IMR-90 (cell line): ENCODE measurements at regions not wholly inside any gene's neighbourhood (a gene's known extent, or its start where the extent isn't known, plus 50 kb on each side); places are given as distances from the start of the nearest gene placed in this dataset.

Experiments
- ATAC-seq: fragments of 200-7000 bp; cut with Tn5 transposase; 2 replicates; pipeline ENCODE4 v1.9.1; 2020; ENCODE audit warnings: low read depth, mild to moderate bottlenecking, moderate library complexity
- BruUV-seq: library from RNA; stranded (reverse); fragments of 400-500 nt; replicated peaks from 2 replicates; lab custom pipeline; 2021; lab: Mats Ljungman, UMichigan
- CTCF ChIA-PET: fragments of 300-600 bp; formaldehyde crosslinking; extraction: SDS; loops from one replicate; lab custom pipeline; 2021; ENCODE audit warnings: antibody characterized with exemption; lab: Yijun Ruan, JAX
- POLR2A ChIA-PET: fragments of 300-600 bp; sonication (Branson Sonifier 250); formaldehyde crosslinking; loops from one replicate; lab custom pipeline; 2022; ENCODE audit warnings: antibody characterized with exemption; ENCODE audit not compliant: unreplicated experiment; lab: Charles Lee
- DNase-seq: peaks from one replicate; pipeline ENCODE4 v3.0.0; 2013
- H2AFZ ChIP-seq: replicated peaks from 2 replicates; pipeline ENCODE3; 2013; ENCODE audit warnings: low read length, mild to moderate bottlenecking; ENCODE audit not compliant: poor library complexity
- H2AK5ac ChIP-seq: 2 replicates; pipeline ENCODE4 v1.6.1; 2013; ENCODE audit warnings: low read depth, low read length, inconsistent platforms
- H2AK9ac ChIP-seq: replicated peaks from 2 replicates; pipeline ENCODE3; 2013; ENCODE audit warnings: mild to moderate bottlenecking, low read depth, low read length, moderate library complexity; ENCODE audit not compliant: poor library complexity
- H2BK120ac ChIP-seq: 2 replicates; pipeline ENCODE4 v1.6.1; 2013; ENCODE audit warnings: low read depth, low read length, inconsistent platforms
- H2BK15ac ChIP-seq: 3 replicates; pipeline ENCODE4 v1.6.1; 2013; ENCODE audit warnings: low read depth, low read length, inconsistent platforms
- H2BK20ac ChIP-seq: 2 replicates; pipeline ENCODE4 v1.6.1; 2013; ENCODE audit warnings: low read depth, mild to moderate bottlenecking, inconsistent platforms, low read length, moderate library complexity
- H2BK5ac ChIP-seq: 2 replicates; pipeline ENCODE4 v1.6.1; 2013; ENCODE audit warnings: mild to moderate bottlenecking, low read depth, low read length, inconsistent platforms; ENCODE audit not compliant: poor library complexity, severe bottlenecking
- H3K14ac ChIP-seq: replicated peaks from 2 replicates; pipeline ENCODE4 v1.6.1; 2013; ENCODE audit warnings: low read depth, low read length, inconsistent platforms
- H3K18ac ChIP-seq: 2 replicates; pipeline ENCODE4 v1.6.1; 2013; ENCODE audit warnings: low read depth, low read length, control low read depth
- H3K23ac ChIP-seq: 2 replicates; pipeline ENCODE4 v1.6.1; 2013; ENCODE audit warnings: low read depth, low read length, inconsistent platforms
- H3K27ac ChIP-seq: 2 replicates; pipeline ENCODE4 v1.5.1; 2013; ENCODE audit warnings: mild to moderate bottlenecking, control low read depth, low read length; ENCODE audit not compliant: insufficient read depth
- H3K27me3 ChIP-seq: 2 replicates; pipeline ENCODE4 v1.6.1; 2013; ENCODE audit warnings: low read length; ENCODE audit not compliant: control insufficient read depth, insufficient read depth
- H3K36me3 ChIP-seq: 2 replicates; pipeline ENCODE4 v1.6.1; 2013; ENCODE audit warnings: low read length, mixed read lengths; ENCODE audit not compliant: control insufficient read depth, insufficient read depth
- H3K4ac ChIP-seq: 2 replicates; pipeline ENCODE4 v1.6.1; 2013; ENCODE audit warnings: low read depth, low read length, inconsistent platforms
- H3K4me1 ChIP-seq: 2 replicates; pipeline ENCODE4 v1.6.1; 2013; ENCODE audit warnings: low read length, mixed read lengths; ENCODE audit not compliant: control insufficient read depth, insufficient read depth
- H3K4me2 ChIP-seq: 2 replicates; pipeline ENCODE4 v1.6.1; 2013; ENCODE audit warnings: low read depth, mild to moderate bottlenecking, control low read depth, low read length, moderate library complexity
- H3K4me3 ChIP-seq: 2 replicates; pipeline ENCODE4 v1.5.1; 2013; ENCODE audit warnings: low read depth, mild to moderate bottlenecking, control low read depth, low read length, moderate library complexity; ENCODE audit not compliant: insufficient read depth
- H3K56ac ChIP-seq: 2 replicates; pipeline ENCODE4 v1.6.1; 2013; ENCODE audit warnings: low read length, inconsistent platforms; ENCODE audit not compliant: insufficient read depth; ENCODE audit errors: extremely low read depth
- H3K79me1 ChIP-seq, 2 experiments: 2 replicates each; pipeline ENCODE4 v1.6.1; 2013; ENCODE audit warnings: low read length in 2 of 2, inconsistent platforms in 1 of 2, low read depth in 1 of 2
- H3K9ac ChIP-seq: 2 replicates; pipeline ENCODE4 v1.6.1; 2013; ENCODE audit warnings: low read depth, low read length, control low read depth
- H3K9me1 ChIP-seq: 2 replicates; pipeline ENCODE4 v1.6.1; 2013; ENCODE audit warnings: low read length, inconsistent platforms; ENCODE audit not compliant: insufficient read depth
- H3K9me3 ChIP-seq: 2 replicates; pipeline ENCODE4 v1.6.1; 2013; ENCODE audit warnings: low read length; ENCODE audit not compliant: control insufficient read depth, insufficient read depth
- H4K20me1 ChIP-seq: 2 replicates; pipeline ENCODE4 v1.6.1; 2013; ENCODE audit warnings: low read length, inconsistent platforms; ENCODE audit not compliant: insufficient read depth
- H4K5ac ChIP-seq: 2 replicates; pipeline ENCODE4 v1.6.1; 2013; ENCODE audit warnings: mild to moderate bottlenecking, low read depth, low read length, control low read depth
- H4K8ac ChIP-seq, 2 experiments: 2 replicates each; pipeline ENCODE4 v1.6.1; 2013; ENCODE audit warnings: low read depth in 2 of 2, low read length in 2 of 2, control low read depth in 1 of 2, inconsistent platforms in 1 of 2
- H4K91ac ChIP-seq: 2 replicates; pipeline ENCODE4 v1.6.1; 2013; ENCODE audit warnings: low read depth, low read length, inconsistent platforms; ENCODE audit not compliant: insufficient read depth
- BHLHE40 ChIP-seq: fragments of 150-350 bp; IDR thresholded peaks from 2 replicates; pipeline ENCODE4 v1.6.1; 2016; ENCODE audit warnings: mild to moderate bottlenecking, low read depth, low read length
- CEBPB ChIP-seq: IDR thresholded peaks from 2 replicates; pipeline ENCODE4 v1.6.1; 2012; ENCODE audit warnings: low read depth, low read length, improper control_type of control experiment
- FOS ChIP-seq: fragments of 150-350 bp; IDR thresholded peaks from 2 replicates; pipeline ENCODE4 v1.6.1; 2016; ENCODE audit warnings: low read depth, low read length
- MAZ ChIP-seq: IDR thresholded peaks from 2 replicates; pipeline ENCODE4 v1.6.1; 2012; ENCODE audit warnings: low read depth, mild to moderate bottlenecking, low read length, improper control_type of control experiment, moderate library complexity, borderline replicate concordance
- WGBS, 2 experiments: methylation state at CpG; one replicate each; pipeline versions ENCODE4 v1.1.5 to v1.1.7; 2013; ENCODE audit warnings: missing lambda C conversion rate in 2 of 2; ENCODE audit not compliant: insufficient read length in 1 of 2; ENCODE audit errors: extremely low coverage in 2 of 2; 5-methylcytosine and 5-hydroxymethylcytosine counted together
- dilution Hi-C: fragments of 300-500 bp; cut with HindIII; formaldehyde crosslinking; loops from one replicate; pipeline ENCODE4 v1.14.3; 2018; ENCODE audit warnings: low sequenced_read_pairs; ENCODE audit not compliant: unreplicated experiment
- in situ Hi-C: fragments of 300-500 bp; cut with MboI; formaldehyde crosslinking; loops from 3 replicates; pipeline ENCODE4 v1.14.3; 2019; ENCODE audit warnings: low sequenced_read_pairs, inconsistent platforms, mixed read lengths
- intact Hi-C: fragments of 100-400 bp; cut with micrococcal nuclease; formaldehyde crosslinking; loops from 2 replicates; pipeline ENCODE4 v1.10.0; 2022
- TF ChIP-seq, protein P1 (sequence below): fragments of 150-350 bp; IDR thresholded peaks from 2 replicates; pipeline ENCODE4 v1.6.1; 2016; ENCODE audit warnings: low read depth, mild to moderate bottlenecking, low read length, moderate library complexity, borderline replicate concordance
- TF ChIP-seq, protein P2 (sequence below): conservative IDR thresholded peaks from 2 replicates; pipeline ENCODE4 v1.5.1; 2012; ENCODE audit warnings: mild to moderate bottlenecking, low read depth, low read length, improper control_type of control experiment

DNA sequence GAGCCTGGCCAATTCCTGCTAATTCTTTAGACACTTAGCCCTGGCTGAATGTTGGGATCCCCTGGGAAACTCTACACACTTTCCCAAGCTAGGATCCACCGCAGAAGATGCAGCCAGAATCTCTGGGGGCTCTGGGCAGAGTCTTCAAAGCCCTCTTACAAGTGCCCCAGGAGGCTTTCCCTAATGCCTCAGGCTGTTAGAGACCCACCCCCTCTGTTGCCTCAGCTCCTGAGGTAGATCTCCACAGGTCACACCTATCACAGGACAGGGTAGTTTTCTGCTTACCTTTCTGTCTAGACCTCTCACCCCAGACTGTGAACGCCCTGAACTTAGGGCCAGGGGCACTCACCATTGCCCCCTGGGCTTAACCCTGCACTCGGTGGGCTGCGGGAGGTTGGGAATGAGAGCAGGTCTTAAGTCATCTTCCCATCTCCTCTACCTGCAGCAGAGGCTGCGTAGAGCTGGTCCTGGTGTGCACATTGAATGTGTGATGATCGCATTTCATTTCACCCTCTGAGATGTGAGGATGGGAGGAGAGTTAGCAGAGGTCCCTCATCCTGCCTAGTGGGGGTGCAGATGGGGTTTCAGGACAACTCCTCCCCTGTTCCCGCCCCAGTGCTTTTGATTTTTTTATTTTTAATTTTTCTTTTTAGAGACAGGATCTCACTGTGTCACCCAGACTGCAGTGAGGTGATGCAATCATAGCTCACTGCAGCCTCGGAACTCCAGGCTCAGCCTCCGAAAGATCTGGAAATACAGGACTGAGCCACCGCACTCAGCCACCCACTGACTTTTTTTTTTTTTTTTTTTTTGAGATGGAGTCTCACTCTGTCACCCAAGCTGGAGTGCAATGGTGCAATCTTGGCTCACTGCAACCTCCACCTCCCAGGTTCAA is 89.0 kb upstream of the LHX1 start:
- dilution Hi-C loops (no loop called here), in situ Hi-C loops (no loop called here)
- no peak overlapping the region for H2AK5ac ChIP-seq

More for the DNA sequence above, 89.0 kb upstream of the LHX1 start:
- Histone ChIP-seq H4K20me1 (no peaks in the 10 kb centered on the region), H2BK20ac (no peak overlapping the region), H3K56ac (no peak overlapping the region), H3K14ac (no peak overlapping the region), H3K4me1 (peaks cover 13% of the 10 kb centered on the region), H2BK15ac (no peak overlapping the region), H3K36me3 (no peaks in the 10 kb centered on the region), H4K91ac (no peak overlapping the region; the same call in 1 of the 2 replicates), H2AK9ac (no peak overlapping the region), H3K9me3 (no peaks in the 10 kb centered on the region), H4K8ac (no peak overlapping the region), H2AFZ (no peak overlapping the region), H3K18ac (no peak overlapping the region), H4K5ac (no peak overlapping the region), H2BK5ac (no peak overlapping the region), H3K4me3 (no peak overlapping the region), H3K27ac (no peak overlapping the region), H3K9me1 (peaks cover 8% of the 10 kb centered on the region), H3K23ac (no peak overlapping the region), H2BK120ac (no peak overlapping the region; the same call in 1 of the 2 replicates), H3K79me1 (no peaks in the 10 kb centered on the region), H3K4me2 (no peak overlapping the region), H3K4ac (no peak overlapping the region), H3K27me3 (peaks cover 9% of the 10 kb centered on the region), H3K9ac (no peak overlapping the region)
- ChIA-PET POLR2A (no interaction called here), CTCF (interaction anchor here (0.6 kb wide), 2 partner anchors 21 to 55 kb away, joined by 3 read pairs; no protein-coding TSS in a partner anchor)
- 60% methylated on average over 1 of the region's 10 CpGs; no CpG with 5 or more reads in 1 of the 2 experiments for WGBS, 2 experiments
- ATAC-seq (no peak), DNase-seq (no peak)
- intact Hi-C loops, result no loop called here
- TF ChIP-seq FOS (no peak), CEBPB (peak; percentile 69), BHLHE40 (no peak), MAZ (no peak)
- TF ChIP-seq, protein P1, sequence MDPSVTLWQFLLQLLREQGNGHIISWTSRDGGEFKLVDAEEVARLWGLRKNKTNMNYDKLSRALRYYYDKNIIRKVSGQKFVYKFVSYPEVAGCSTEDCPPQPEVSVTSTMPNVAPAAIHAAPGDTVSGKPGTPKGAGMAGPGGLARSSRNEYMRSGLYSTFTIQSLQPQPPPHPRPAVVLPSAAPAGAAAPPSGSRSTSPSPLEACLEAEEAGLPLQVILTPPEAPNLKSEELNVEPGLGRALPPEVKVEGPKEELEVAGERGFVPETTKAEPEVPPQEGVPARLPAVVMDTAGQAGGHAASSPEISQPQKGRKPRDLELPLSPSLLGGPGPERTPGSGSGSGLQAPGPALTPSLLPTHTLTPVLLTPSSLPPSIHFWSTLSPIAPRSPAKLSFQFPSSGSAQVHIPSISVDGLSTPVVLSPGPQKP, result no peak
- TF ChIP-seq, protein P2, sequence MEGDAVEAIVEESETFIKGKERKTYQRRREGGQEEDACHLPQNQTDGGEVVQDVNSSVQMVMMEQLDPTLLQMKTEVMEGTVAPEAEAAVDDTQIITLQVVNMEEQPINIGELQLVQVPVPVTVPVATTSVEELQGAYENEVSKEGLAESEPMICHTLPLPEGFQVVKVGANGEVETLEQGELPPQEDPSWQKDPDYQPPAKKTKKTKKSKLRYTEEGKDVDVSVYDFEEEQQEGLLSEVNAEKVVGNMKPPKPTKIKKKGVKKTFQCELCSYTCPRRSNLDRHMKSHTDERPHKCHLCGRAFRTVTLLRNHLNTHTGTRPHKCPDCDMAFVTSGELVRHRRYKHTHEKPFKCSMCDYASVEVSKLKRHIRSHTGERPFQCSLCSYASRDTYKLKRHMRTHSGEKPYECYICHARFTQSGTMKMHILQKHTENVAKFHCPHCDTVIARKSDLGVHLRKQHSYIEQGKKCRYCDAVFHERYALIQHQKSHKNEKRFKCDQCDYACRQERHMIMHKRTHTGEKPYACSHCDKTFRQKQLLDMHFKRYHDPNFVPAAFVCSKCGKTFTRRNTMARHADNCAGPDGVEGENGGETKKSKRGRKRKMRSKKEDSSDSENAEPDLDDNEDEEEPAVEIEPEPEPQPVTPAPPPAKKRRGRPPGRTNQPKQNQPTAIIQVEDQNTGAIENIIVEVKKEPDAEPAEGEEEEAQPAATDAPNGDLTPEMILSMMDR, result no peak
- no TSS peak for BruUV-seq
